ENCODE measurements at regions not wholly inside any gene's neighbourhood (a gene's known extent, or its start where the extent isn't known, plus 50 kb on each side); places are given as distances from the start of the nearest gene placed in this dataset.

DNA sequence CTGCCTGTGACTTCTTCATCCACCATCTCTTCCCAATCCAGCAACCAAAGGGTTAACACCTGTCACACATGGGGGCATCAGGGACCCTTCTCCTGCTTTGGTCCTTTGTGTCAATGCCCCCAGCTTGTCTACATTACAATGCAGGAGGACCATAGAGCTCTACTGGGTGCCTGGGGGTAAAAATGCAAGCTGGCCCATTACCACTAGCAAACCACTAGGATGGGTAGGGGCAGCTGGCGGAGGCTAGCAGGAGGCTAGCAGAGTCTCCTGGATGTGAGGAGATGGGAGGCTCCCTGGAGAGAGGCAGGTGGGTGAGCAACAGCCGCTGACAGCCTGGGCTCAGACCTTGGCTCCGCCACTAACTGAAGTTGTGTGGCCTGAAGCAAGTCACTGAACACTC, 153.4 kb upstream of the SKOR2 start:
- TF ChIP-seq POLR2A (IDR thresholded peaks at IDR 0.05), result no peak
- TF ChIP-seq, protein P1, sequence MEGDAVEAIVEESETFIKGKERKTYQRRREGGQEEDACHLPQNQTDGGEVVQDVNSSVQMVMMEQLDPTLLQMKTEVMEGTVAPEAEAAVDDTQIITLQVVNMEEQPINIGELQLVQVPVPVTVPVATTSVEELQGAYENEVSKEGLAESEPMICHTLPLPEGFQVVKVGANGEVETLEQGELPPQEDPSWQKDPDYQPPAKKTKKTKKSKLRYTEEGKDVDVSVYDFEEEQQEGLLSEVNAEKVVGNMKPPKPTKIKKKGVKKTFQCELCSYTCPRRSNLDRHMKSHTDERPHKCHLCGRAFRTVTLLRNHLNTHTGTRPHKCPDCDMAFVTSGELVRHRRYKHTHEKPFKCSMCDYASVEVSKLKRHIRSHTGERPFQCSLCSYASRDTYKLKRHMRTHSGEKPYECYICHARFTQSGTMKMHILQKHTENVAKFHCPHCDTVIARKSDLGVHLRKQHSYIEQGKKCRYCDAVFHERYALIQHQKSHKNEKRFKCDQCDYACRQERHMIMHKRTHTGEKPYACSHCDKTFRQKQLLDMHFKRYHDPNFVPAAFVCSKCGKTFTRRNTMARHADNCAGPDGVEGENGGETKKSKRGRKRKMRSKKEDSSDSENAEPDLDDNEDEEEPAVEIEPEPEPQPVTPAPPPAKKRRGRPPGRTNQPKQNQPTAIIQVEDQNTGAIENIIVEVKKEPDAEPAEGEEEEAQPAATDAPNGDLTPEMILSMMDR (IDR thresholded peaks at IDR 0.05), result no peak

Measured in right lobe of liver (tissue), 4 donors.